NCI-H1694 (cell line): ENCODE measurements at regions not wholly inside any gene's neighbourhood (a gene's known extent, or its start where the extent isn't known, plus 50 kb on each side); places are given as distances from the start of the nearest gene placed in this dataset.
A peak's percentile ranks its signal among the peaks of the same experiment; 100 is the strongest.
"Not testable (repeated sequence)": the region's sequence is repeated elsewhere in the genome, so short reads cannot be mapped to it uniquely, and the experiment has no call there.

Source experiments
- DNase-seq: peaks from one replicate; lab custom pipeline; 2025; lab: John Stamatoyannopoulos, UW

DNA sequence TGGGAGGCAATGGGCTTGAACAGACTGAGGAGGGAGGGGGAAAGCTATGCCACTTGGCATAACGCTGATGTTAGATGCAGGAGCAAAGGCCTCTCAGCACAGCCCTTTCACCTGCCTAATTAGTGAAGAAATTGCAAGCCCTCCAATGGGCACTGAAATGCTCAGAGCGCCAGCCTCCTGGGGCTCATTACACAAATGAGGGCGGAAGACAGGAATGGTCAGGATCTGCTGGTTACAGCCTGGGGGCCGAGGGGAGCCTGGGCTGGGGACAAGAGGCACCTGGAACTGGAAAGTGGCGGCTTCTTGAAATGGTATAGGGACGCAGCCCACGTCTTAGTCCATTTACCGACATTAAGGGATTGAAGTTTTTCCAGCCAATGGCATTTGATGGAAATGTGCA lies 50.2 kb upstream of the PLET1 start:
- no peak for DNase-seq

- no peak for DNase-seq
These were observed 54.5 kb upstream of the PLET1 start for GRCh38 chr11:112315057-112315720.

DNA sequence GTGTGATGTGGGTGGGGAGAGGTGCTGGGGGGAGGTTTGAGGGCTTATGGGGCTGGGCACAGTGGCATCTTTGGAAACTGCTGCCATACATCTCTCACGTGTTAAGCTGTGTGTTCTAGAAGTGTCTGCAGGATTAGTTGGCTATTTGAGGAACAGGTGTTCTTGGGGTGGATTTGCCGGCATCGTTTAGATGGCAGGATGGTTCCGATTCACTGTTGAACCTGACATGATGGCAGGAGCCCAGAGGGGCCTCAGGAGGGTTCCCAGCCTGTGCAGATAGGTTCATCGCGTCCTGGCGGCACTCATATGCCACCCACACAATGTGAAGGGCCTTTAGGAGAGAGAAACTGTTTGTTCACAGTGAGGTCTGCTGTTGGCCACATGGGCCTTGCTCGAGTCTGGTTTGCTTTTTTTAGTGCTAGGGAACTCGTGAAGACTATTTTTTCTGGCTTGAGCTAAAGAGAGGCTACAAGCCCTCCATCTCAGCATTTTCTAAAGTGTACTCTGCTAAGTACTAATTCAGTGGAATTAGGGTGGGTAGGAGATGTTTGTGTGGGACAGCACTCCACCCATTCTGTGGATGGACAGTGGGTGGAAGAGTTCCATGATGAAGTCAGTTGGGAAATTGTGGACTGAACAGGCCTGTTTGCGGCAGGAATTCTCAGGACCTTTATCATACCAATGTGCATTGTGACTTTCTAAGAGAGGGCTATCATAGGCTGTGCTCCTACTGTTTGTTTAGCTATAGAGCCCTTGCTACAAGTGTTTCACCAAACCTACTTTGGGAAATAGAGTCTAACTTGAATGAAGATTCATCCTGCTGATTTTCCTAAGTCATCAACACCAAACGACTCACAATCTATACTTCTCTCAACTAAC lies 55.4 kb upstream of the PLET1 start:
- DNase-seq: no peak

DNA sequence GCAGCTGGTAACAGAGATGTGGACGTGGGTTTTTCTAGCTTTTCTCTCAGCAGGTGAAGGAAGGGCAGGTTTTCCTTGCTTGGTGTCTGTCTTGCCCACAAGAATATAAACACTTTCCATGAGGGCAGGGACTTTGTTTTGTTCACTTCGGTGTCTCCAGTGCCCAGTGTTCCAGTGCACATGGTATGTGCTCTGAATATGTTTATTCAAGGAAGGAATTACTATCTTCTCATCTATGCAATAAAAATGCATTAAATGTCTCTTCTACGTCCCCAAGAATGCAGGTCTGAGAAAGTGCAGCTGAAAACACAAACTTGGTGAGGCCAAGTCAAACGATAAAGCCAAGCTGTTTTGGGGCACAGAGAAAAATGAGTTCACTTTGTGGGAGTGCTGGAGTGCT lies 56.3 kb upstream of the PLET1 start:
- no peak for DNase-seq

DNA sequence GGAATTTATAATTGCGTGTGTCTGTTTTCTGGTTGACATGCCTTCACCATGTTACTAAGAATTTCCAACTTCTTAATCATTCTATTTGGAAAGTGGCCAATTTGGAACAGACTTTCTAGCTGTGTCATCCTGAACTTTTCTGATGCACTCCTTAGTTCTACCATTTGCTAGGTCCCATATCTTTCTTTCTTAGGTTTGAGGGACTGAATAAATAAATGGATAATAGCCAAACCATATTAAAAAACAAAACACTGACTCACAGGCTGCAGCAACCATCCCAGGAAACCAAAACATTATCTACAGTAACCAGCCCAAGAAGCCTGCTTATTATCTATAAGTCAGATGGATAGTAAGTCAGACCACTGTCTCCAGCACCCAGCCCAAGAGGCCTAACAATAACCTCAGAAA lies 57.5 kb upstream of the PLET1 start:
- no peak for DNase-seq

- no peak for DNase-seq
These were observed 58.0 kb upstream of the PLET1 start for GRCh38 chr11:112318661-112319060.

GRCh38 chr11:112320668-112321067 lies 60.0 kb upstream of the PLET1 start:
- no peak for DNase-seq

DNA sequence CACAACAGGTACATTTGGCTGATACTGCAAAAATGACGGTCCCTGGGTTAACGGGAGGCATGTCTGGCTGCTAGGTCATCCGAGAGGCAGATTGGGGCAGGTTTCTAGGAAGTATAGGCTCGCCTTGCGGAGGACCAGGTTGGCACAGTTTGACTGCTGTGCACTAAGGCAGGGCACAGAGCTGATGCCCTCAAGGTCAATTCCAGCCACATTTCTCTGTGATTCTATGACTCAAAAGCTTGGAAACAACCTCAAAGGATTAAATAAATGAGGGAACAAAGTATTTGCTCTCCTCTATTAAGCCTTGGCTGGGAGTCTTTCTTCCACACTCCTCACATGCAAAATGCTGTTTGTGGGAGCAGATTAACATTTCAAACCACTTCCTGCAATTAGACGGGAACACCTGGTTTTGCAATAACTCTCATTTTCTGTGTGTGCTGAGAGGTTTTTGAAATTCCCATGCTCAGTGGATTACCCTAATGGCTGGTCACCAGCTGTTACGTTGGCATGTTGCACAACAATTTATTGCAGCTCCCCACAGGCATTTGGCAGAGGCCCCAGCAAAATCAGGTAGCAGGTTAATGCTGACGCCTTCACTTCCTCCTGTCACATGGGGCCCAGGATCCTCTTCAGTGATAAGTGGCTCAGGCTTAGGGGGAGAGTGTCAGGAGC lies 61.0 kb upstream of the PLET1 start:
- peak; percentile 53 for DNase-seq

DNA sequence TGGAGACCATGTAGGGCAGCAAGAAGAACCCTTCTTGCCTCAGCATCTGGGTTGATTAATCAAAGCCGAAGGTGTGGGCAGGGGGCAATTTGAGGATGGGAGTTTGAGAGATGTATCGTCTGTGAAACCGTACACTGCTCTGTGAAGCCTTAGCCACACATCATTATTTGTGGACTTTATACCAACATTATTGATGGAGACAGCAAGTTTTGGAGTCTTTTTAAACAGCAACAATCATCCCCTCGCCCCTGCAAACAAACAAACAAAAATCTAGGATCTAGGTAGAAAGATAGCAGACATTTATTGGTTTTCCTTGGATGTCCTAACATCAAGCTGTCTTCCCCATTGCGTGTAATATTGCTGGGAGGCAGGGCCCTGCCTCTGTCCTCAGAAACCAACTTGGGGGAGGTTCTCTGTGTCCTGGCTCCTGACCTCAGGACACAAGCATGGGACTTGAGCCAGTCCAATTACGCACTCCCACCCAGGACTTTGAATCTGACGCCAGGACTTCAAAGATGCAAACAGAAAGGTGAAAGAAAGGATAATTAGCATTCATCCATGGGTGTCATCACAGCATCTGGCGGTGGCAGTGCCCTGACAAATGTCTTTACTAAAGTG lies 61.6 kb upstream of the PLET1 start:
- DNase-seq: no peak

GRCh38 chr11:112334381-112334780 lies 73.7 kb upstream of the PLET1 start:
- DNase-seq: no peak

- no peak for DNase-seq
These were observed 75.8 kb upstream of the PLET1 start for GRCh38 chr11:112336356-112336886.

- no peak for DNase-seq
These were observed 78.9 kb upstream of the PLET1 start for GRCh38 chr11:112339566-112339965.

DNA sequence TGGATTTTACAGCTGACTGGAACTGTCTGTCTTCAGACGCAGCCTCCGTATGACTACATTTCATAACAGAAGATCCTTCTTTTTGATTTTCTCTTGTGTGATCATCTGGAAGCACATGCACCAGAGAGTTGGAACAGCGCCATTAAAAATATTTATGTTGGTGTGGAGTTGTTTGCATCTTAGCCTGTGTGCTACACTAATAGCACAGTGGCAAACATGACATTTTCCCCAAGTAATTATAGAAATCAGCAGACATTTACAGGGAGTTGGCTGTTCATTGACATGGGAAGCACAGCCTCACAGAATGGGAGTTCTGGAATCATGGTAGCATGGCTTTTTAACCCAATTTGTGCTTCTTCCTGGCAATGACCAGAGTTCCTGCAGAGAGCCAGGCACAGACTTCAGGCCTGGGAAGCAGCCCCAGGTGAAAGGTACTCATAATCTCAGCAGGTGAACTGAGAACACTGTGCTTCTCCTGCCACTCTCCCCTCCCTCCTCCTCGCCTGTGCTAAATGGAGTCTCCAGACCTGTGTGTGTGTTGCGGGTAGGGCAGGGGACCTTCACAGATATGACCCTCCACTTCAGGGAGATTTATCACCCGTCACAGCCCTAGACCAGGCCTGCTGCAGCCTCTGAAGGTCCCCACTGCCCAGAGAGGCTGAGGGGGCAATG lies 82.8 kb upstream of the PLET1 start:
- DNase-seq: no peak

GRCh38 chr11:112344040-112344413 lies 83.4 kb upstream of the PLET1 start:
- DNase-seq: no peak

DNA sequence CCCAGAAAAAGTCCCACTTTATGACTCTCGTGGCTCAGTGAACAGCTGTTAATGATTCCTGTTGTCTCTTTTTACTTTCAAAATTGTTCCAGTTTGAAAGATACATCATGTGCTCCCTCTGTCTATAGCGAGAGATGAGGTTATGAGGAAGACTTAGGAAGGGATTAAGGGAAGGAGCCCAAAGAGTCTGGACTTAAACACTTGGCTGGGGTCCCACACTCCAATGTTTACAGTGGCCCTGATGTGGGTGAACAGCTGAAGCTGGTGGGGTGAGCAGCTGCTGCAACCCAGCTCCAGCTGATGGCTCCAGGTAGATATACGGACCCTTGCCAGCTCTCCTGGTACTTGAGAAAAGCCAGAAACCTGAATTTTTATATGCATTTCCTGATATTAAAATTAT lies 84.5 kb upstream of the PLET1 start:
- no peak for DNase-seq

DNA sequence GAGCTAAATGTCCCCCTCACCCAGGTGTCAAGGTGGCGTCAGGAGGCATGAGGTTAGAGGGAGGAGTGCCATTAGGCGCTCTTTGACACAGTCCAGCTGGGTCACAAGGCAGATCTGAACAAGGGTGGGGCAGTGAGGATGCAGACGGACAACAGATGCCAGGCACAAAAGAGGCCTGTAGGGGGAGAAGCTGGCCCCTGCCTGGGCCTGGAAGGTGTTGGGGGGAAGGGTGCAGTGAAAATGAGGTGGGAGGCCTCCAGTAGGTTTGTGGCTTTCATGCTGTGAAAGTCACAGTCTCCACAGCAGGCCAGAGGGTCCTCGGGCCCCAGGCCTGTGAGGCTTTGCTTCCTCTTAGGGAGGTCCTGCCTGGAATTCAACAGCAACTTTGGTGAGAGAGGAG lies 85.0 kb upstream of the PLET1 start:
- no peak for DNase-seq

DNA sequence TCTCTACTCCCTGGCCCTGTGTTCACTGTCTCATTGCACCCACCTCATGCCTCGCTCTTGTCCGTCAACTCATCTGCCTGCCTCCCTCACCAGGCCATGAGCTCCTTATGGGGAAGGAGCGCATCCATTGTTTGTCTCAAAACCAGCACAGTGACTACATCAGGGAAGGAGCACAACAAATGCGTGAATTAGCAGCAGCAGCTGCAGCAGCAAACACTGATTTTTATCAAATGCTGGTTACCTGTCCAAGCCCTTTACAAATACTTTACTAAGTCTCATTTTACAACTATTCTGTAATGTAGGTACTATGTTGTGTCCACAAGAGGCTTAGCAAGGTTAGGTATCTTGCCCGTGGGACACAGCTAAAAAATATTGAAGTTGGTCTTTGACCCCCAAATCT lies 85.9 kb upstream of the PLET1 start:
- no peak for DNase-seq

- no peak for DNase-seq
These were observed 87.9 kb upstream of the PLET1 start for GRCh38 chr11:112348480-112349029.

DNA sequence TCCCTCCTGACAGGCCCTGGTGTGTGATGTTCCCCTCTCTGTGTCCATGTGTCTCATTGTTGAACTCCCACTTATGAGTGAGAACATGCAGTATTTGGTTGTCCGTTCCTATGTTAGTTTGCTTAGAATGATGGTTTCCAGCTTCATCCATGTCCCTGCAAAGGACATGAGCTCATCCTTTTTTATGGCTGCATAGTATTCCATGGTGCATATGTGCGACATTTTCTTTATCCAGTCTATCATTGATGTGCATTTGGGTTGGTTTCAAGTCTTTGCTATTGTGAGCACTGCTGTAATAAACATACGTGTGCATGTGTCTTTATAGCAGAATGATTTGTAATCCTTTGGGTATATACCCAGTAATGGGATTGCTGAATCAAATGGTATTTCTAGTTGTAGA lies 90.8 kb upstream of the PLET1 start:
- not testable (repeated sequence) for DNase-seq

DNA sequence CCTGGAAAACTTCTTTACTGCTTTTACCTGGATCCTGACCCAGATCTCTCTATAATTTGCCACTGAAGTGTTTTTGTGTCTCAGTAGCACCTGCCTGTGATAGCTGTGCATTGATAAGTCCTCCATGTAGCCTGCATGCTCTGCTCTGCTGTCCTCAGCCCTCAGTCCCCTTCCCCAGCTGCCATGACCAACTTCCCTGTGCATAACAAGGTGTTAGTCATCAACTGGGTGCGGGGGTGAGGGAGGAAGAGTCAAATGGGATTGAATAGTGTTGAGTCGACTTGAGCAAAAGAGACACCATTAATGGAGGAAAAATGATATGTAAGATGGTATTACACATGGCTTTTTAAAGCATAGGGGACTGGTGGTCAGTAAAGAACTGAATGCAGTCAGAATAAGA lies 92.2 kb upstream of the PLET1 start:
- DNase-seq: no peak

DNA sequence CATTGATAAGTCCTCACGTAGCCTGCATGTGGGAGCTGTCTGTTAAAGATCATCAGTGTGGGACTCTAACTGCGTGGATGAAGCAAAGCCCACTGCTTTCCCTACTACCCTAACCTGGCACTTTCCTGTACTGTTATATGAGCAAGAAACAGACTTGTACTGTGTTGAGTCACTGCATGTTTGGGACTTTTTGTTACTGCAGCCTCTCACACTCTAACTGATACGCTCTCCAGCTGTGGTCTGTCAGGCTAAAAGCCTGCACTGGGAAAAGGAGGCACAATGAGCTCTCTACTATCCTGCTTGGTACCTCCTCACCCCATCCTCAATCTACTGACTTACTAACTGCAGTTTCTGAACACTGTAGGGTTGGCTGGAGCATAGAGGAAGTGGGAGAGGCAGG lies 93.7 kb upstream of the PLET1 start:
- DNase-seq: no peak

DNA sequence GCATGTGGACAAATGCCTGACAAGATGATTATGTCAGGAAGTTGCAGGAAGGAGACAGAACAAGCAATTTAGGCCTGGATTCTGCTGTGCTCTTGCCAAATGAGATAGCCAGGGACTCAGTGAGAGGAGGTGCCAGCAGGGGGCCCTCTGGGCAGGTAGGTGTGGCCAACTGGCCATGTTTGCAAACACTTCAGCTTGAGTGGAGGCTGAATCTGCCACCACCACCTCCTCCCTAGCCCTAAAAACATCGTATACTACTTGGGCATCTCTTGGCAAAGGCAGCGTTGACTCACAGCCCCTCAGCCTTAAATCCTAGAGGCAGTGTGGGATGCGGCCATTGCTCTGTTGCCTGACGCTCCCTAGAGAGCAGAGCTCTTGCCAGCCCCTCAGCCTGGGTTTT lies 95.1 kb upstream of the PLET1 start:
- DNase-seq: no peak
